ENCODE measurements at regions not wholly inside any gene's neighbourhood (a gene's known extent, or its start where the extent isn't known, plus 50 kb on each side); places are given as distances from the start of the nearest gene placed in this dataset.

DNA sequence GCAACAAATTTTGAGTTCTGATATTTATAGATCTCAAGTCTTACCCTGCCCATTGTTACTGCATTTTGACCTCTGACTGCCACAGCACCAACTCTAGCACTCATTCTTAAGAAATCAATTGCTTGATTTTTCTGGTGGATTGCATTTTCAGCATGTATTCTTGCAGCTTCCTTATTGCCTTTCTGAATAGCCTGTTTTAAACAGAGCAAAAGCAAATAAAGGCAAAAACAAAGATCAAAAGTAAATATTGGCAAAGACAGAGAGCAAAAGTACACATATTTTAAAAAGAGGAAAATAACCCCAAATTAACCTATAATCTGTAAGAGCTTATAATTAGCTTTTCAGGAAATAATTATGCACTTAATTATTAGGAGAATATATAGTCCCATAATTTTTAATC lies 129.4 kb upstream of the TENT5D start:
- no peak for TF ChIP-seq ZNF83 (CRISPR knock-in tag; IDR thresholded peaks at IDR 0.05; ENCODE audit: borderline replicate concordance)
- TF ChIP-seq SOX6 (IDR thresholded peaks at IDR 0.05), result no peak
- peak; percentile 34; the same call in 1 of the 2 replicates for TF ChIP-seq SOX6 (CRISPR knock-in tag; IDR thresholded peaks at IDR 0.05)
- TF ChIP-seq RXRA (CRISPR knock-in tag; IDR thresholded peaks at IDR 0.05), result no peak
- no peak for TF ChIP-seq ZNF138 (CRISPR knock-in tag; IDR thresholded peaks at IDR 0.05; ENCODE audit: low read depth)
- TF ChIP-seq, protein P1, sequence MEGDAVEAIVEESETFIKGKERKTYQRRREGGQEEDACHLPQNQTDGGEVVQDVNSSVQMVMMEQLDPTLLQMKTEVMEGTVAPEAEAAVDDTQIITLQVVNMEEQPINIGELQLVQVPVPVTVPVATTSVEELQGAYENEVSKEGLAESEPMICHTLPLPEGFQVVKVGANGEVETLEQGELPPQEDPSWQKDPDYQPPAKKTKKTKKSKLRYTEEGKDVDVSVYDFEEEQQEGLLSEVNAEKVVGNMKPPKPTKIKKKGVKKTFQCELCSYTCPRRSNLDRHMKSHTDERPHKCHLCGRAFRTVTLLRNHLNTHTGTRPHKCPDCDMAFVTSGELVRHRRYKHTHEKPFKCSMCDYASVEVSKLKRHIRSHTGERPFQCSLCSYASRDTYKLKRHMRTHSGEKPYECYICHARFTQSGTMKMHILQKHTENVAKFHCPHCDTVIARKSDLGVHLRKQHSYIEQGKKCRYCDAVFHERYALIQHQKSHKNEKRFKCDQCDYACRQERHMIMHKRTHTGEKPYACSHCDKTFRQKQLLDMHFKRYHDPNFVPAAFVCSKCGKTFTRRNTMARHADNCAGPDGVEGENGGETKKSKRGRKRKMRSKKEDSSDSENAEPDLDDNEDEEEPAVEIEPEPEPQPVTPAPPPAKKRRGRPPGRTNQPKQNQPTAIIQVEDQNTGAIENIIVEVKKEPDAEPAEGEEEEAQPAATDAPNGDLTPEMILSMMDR (CRISPR knock-in tag; IDR thresholded peaks at IDR 0.05), result no peak
- TF ChIP-seq, protein P2, sequence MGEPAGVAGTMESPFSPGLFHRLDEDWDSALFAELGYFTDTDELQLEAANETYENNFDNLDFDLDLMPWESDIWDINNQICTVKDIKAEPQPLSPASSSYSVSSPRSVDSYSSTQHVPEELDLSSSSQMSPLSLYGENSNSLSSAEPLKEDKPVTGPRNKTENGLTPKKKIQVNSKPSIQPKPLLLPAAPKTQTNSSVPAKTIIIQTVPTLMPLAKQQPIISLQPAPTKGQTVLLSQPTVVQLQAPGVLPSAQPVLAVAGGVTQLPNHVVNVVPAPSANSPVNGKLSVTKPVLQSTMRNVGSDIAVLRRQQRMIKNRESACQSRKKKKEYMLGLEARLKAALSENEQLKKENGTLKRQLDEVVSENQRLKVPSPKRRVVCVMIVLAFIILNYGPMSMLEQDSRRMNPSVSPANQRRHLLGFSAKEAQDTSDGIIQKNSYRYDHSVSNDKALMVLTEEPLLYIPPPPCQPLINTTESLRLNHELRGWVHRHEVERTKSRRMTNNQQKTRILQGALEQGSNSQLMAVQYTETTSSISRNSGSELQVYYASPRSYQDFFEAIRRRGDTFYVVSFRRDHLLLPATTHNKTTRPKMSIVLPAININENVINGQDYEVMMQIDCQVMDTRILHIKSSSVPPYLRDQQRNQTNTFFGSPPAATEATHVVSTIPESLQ (CRISPR knock-in tag; conservative IDR thresholded peaks at IDR 0.05), result no peak
- TF ChIP-seq MTF1 (CRISPR knock-in tag; IDR thresholded peaks at IDR 0.05), result no peak
- TF ChIP-seq NFATC3 (CRISPR knock-in tag; IDR thresholded peaks at IDR 0.05), result no peak
- no peak for TF ChIP-seq ZNF563 (CRISPR knock-in tag; IDR thresholded peaks at IDR 0.05)
- TF ChIP-seq, protein P3, sequence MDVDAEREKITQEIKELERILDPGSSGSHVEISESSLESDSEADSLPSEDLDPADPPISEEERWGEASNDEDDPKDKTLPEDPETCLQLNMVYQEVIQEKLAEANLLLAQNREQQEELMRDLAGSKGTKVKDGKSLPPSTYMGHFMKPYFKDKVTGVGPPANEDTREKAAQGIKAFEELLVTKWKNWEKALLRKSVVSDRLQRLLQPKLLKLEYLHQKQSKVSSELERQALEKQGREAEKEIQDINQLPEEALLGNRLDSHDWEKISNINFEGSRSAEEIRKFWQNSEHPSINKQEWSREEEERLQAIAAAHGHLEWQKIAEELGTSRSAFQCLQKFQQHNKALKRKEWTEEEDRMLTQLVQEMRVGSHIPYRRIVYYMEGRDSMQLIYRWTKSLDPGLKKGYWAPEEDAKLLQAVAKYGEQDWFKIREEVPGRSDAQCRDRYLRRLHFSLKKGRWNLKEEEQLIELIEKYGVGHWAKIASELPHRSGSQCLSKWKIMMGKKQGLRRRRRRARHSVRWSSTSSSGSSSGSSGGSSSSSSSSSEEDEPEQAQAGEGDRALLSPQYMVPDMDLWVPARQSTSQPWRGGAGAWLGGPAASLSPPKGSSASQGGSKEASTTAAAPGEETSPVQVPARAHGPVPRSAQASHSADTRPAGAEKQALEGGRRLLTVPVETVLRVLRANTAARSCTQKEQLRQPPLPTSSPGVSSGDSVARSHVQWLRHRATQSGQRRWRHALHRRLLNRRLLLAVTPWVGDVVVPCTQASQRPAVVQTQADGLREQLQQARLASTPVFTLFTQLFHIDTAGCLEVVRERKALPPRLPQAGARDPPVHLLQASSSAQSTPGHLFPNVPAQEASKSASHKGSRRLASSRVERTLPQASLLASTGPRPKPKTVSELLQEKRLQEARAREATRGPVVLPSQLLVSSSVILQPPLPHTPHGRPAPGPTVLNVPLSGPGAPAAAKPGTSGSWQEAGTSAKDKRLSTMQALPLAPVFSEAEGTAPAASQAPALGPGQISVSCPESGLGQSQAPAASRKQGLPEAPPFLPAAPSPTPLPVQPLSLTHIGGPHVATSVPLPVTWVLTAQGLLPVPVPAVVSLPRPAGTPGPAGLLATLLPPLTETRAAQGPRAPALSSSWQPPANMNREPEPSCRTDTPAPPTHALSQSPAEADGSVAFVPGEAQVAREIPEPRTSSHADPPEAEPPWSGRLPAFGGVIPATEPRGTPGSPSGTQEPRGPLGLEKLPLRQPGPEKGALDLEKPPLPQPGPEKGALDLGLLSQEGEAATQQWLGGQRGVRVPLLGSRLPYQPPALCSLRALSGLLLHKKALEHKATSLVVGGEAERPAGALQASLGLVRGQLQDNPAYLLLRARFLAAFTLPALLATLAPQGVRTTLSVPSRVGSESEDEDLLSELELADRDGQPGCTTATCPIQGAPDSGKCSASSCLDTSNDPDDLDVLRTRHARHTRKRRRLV (CRISPR knock-in tag; IDR thresholded peaks at IDR 0.05), result no peak
- TF ChIP-seq BCL6 (CRISPR knock-in tag; IDR thresholded peaks at IDR 0.05), result peak; percentile 70
- TF ChIP-seq ZNF124 (CRISPR knock-in tag; IDR thresholded peaks at IDR 0.05), result no peak
- TF ChIP-seq HNF4A (CRISPR knock-in tag; IDR thresholded peaks at IDR 0.05), result 0 out of 2 replicates have a peak, but pooled peaks have one; percentile 18
- TF ChIP-seq SMARCC2 (IDR thresholded peaks at IDR 0.05), result no peak
- no peak for TF ChIP-seq ZNF263 (CRISPR knock-in tag; IDR thresholded peaks at IDR 0.05)
- no peak for TF ChIP-seq MBNL3 (CRISPR knock-in tag; conservative IDR thresholded peaks at IDR 0.05)
- no peak for TF ChIP-seq FOXM1 (CRISPR knock-in tag; IDR thresholded peaks at IDR 0.05)
- TF ChIP-seq SNRNP70 (IDR thresholded peaks at IDR 0.05; ENCODE audit: low read depth, low read length), result no peak
- ATAC-seq, result peak; percentile 47; the same call in 2 of the 3 replicates
- Histone ChIP-seq H3K9ac (ENCODE audit: insufficient read depth, low read depth, low read length) (no peak overlapping the region), H3K4me2 (ENCODE audit: low read depth, low read length) (no peak overlapping the region), H4K20me1 (ENCODE audit: insufficient read depth, low read length) (no peaks in the 10 kb centered on the region), H3K4me3 (replicated peaks in 1 of 3; ENCODE audit: insufficient read depth in 1 of 3, low read depth in 2 of 3, low read length in 3 of 3) (no peak overlapping the region), H3K4me1 (ENCODE audit: insufficient read depth, low read length) (peaks cover 7% of the 10 kb centered on the region; the same call in 1 of the 2 replicates), H3K27ac (ENCODE audit: extremely low read length, insufficient read depth, low read length) (no peak overlapping the region), H3K9me3 (ENCODE audit: low read length) (no peaks in the 10 kb centered on the region), H3K79me2 (ENCODE audit: insufficient read depth, low read length) (no peaks in the 10 kb centered on the region), H3K27me3 (ENCODE audit: control insufficient read depth in 1 of 2, insufficient read depth in 2 of 2, low read length in 2 of 2) (no peaks in the 10 kb centered on the region), H2AFZ (ENCODE audit: low read length) (no peak overlapping the region), H3K36me3 (replicated peaks in 1 of 2; ENCODE audit: control insufficient read depth in 1 of 2, insufficient read depth in 2 of 2, low read length in 2 of 2) (no peaks in the 10 kb centered on the region)
- intact Hi-C loops (cut with micrococcal nuclease; ENCODE audit: unreplicated experiment), result no loop called here
- no TSS peak for BruUV-seq (replicated peaks)
- ChIA-PET CTCF (ENCODE audit: low intra/inter-chr PET ratio, low total read pairs) (no interaction called here), POLR2A (no interaction called here)
- peak; percentile 1 for DNase-seq (ENCODE audit: low spot score)
- FAIRE-seq, result no peak
- in situ Hi-C loops (cut with HindIII; ENCODE audit: extremely low pct_ligation_motif_present, low pct_unique_long_range_greater_than_20kb), result no loop called here
